Naive thymus-derived CD4-positive, alpha-beta T cell (primary cell): ENCODE measurements at regions not wholly inside any gene's neighbourhood (a gene's known extent, or its start where the extent isn't known, plus 50 kb on each side); places are given as distances from the start of the nearest gene placed in this dataset.

Experiments used
- ATAC-seq: fragments of 150-1000 bp; cut with Tn5 transposase; 2 replicates; pipeline ENCODE4 v1.10.0; 2021; ENCODE audit warnings: mild to moderate bottlenecking, moderate library complexity
- CTCF ChIA-PET: fragments of 350-600 bp; sonication (Branson Sonifier 250); formaldehyde crosslinking; loops from one replicate; lab custom pipeline; 2021; ENCODE audit warnings: antibody characterized with exemption; lab: Charles Lee
- POLR2A ChIA-PET: fragments of 350-600 bp; sonication (Branson Sonifier 250); formaldehyde crosslinking; loops from one replicate; lab custom pipeline; 2021; ENCODE audit warnings: antibody characterized with exemption, inconsistent platforms; lab: Charles Lee
- DNase-seq, 9 donors: peaks; one replicate each; pipeline versions ENCODE4 v3.0.0 to v3.0.0-alpha.2; 2020 to 2022; ENCODE audit warnings: mixed read lengths in 1 of 9
- H3K27ac ChIP-seq: one replicate; pipeline ENCODE4 v1.7.0; 2013; ENCODE audit warnings: mild to moderate bottlenecking, low read depth, low read length, moderate library complexity
- H3K27me3 ChIP-seq, 2 donors: one replicate each; pipeline ENCODE4 v1.7.0; 2013; ENCODE audit warnings: low read length in 2 of 2, mild to moderate bottlenecking in 2 of 2, moderate library complexity in 2 of 2; ENCODE audit not compliant: control insufficient read depth in 2 of 2, insufficient read depth in 2 of 2
- H3K36me3 ChIP-seq, 3 experiments: 1 replicate in 2 of 3; 2 replicates in 1 of 3; pipeline ENCODE4 v1.7.0; 2013; ENCODE audit warnings: low read length in 3 of 3, mild to moderate bottlenecking in 3 of 3, moderate library complexity in 1 of 3; ENCODE audit not compliant: insufficient read depth in 3 of 3, control insufficient read depth in 2 of 3
- H3K4me1 ChIP-seq, 2 donors: one replicate each; pipeline ENCODE4 v1.7.0; 2013; ENCODE audit warnings: low read length in 2 of 2, mild to moderate bottlenecking in 2 of 2, moderate library complexity in 1 of 2; ENCODE audit not compliant: control insufficient read depth in 2 of 2, insufficient read depth in 2 of 2
- H3K4me3 ChIP-seq: 2 replicates; pipeline ENCODE4 v1.7.0; 2013; ENCODE audit warnings: mild to moderate bottlenecking, low read length
- H3K9me3 ChIP-seq, 3 experiments: 1 replicate in 2 of 3; 2 replicates in 1 of 3; pipeline ENCODE4 v1.7.0; 2013; ENCODE audit warnings: low read length in 3 of 3; ENCODE audit not compliant: control insufficient read depth in 2 of 3
- H3K27ac Mint-ChIP-seq, 9 donors: one replicate each; pipeline ENCODE4 v1.8.0; 2020 to 2022; ENCODE audit warnings: mixed read lengths in 9 of 9, mild to moderate bottlenecking in 8 of 9, moderate library complexity in 5 of 9, inconsistent platforms in 2 of 9
- H3K27me3 Mint-ChIP-seq, 5 donors: one replicate each; pipeline ENCODE4 v1.8.0; 2021 to 2022; ENCODE audit warnings: mixed read lengths in 5 of 5, mild to moderate bottlenecking in 1 of 5
- H3K36me3 Mint-ChIP-seq, 5 donors: one replicate each; pipeline ENCODE4 v1.8.0; 2020 to 2022; ENCODE audit warnings: mixed read lengths in 5 of 5, mild to moderate bottlenecking in 3 of 5, inconsistent platforms in 1 of 5
- H3K4me1 Mint-ChIP-seq, 7 donors: one replicate each; pipeline ENCODE4 v1.8.0; 2020 to 2022; ENCODE audit warnings: mixed read lengths in 7 of 7, mild to moderate bottlenecking in 3 of 7, inconsistent platforms in 1 of 7
- H3K4me3 Mint-ChIP-seq, 10 donors: one replicate each; pipeline ENCODE4 v1.8.0; 2020 to 2022; ENCODE audit warnings: mild to moderate bottlenecking in 10 of 10, mixed read lengths in 10 of 10, moderate library complexity in 6 of 10, inconsistent platforms in 2 of 10
- H3K9me3 Mint-ChIP-seq, 11 donors: one replicate each; pipeline ENCODE4 v1.8.0; 2020 to 2022; ENCODE audit warnings: mixed read lengths in 11 of 11, mild to moderate bottlenecking in 4 of 11, inconsistent platforms in 1 of 11, moderate library complexity in 1 of 11
- intact Hi-C, 2 donors: fragments of 100-400 bp; cut with micrococcal nuclease; formaldehyde crosslinking; loops; one replicate each; pipeline ENCODE4 v1.15.1; 2023

GRCh38 chr4:111398906-111399330 lies 746.3 kb upstream of the FAM241A start:
- POLR2A ChIA-PET: no interaction called here
- Histone ChIP-seq H3K36me3 (no peaks in the 10 kb centered on the region), H3K4me1 (no peaks in the 10 kb centered on the region), H3K9me3 (peaks cover 0 to 4% (median 0%) of the 10 kb centered on the region in 3 experiments), H3K4me3 (no peak overlapping the region), H3K27ac (no peak overlapping the region), H3K27me3 (no peaks in the 10 kb centered on the region)
- Mint-ChIP-seq H3K4me1 (no peaks in the 10 kb centered on the region), H3K27ac (no peak overlapping the region), H3K27me3 (no peaks in the 10 kb centered on the region), H3K4me3 (no peak overlapping the region), H3K36me3 (no peaks in the 10 kb centered on the region), H3K9me3 (peaks cover 0 to 12% (median 3%) of the 10 kb centered on the region in 11 donors)
- DNase-seq (no peak), ATAC-seq (no peak)
- CTCF ChIA-PET: no interaction called here
- intact Hi-C loops: no loop called here

- H3K36me3 ChIP-seq: no peaks in the 10 kb centered on the region
- POLR2A ChIA-PET: no interaction called here
- H3K4me1 ChIP-seq: no peaks in the 10 kb centered on the region
- Mint-ChIP-seq H3K4me3 (no peak overlapping the region), H3K36me3 (no peaks in the 10 kb centered on the region), H3K4me1 (no peaks in the 10 kb centered on the region), H3K9me3 (peaks cover 0 to 12% (median 2%) of the 10 kb centered on the region in 11 donors), H3K27me3 (no peaks in the 10 kb centered on the region), H3K27ac (no peak overlapping the region)
- H3K27ac ChIP-seq: no peak overlapping the region
- CTCF ChIA-PET: no interaction called here
- no peak overlapping the region for H3K4me3 ChIP-seq
- H3K27me3 ChIP-seq: no peaks in the 10 kb centered on the region
- H3K9me3 ChIP-seq: peaks cover 0 to 4% (median 0%) of the 10 kb centered on the region in 3 experiments
- intact Hi-C loops: no loop called here
- ATAC-seq (no peak), DNase-seq (no peak)
Measured at GRCh38 chr4:111399623-111400022, 745.6 kb upstream of the FAM241A start.

GRCh38 chr4:111400741-111401140 lies 744.5 kb upstream of the FAM241A start:
- no peaks in the 10 kb centered on the region for H3K4me1 ChIP-seq
- H3K27me3 ChIP-seq: no peaks in the 10 kb centered on the region
- no peak overlapping the region for H3K4me3 ChIP-seq
- intact Hi-C loops: no loop called here
- no peak overlapping the region for H3K27ac Mint-ChIP-seq
- ChIA-PET POLR2A (no interaction called here), CTCF (interaction anchor here (0.6 kb wide), 1 partner anchor 15 kb away, joined by 3 read pairs; no protein-coding TSS in a partner anchor)
- no peak for ATAC-seq
- peaks cover 0 to 12% (median 2%) of the 10 kb centered on the region in 11 donors for H3K9me3 Mint-ChIP-seq
- no peaks in the 10 kb centered on the region for H3K36me3 ChIP-seq
- no peaks in the 10 kb centered on the region for H3K4me1 Mint-ChIP-seq
- no peak for DNase-seq
- peaks cover 0 to 4% (median 0%) of the 10 kb centered on the region in 3 experiments for H3K9me3 ChIP-seq
- H3K27me3 Mint-ChIP-seq: no peaks in the 10 kb centered on the region
- no peak overlapping the region for H3K27ac ChIP-seq
- H3K36me3 Mint-ChIP-seq: no peaks in the 10 kb centered on the region
- no peak overlapping the region for H3K4me3 Mint-ChIP-seq

- peaks cover 0 to 12% (median 2%) of the 10 kb centered on the region in 11 donors for H3K9me3 Mint-ChIP-seq
- no peaks in the 10 kb centered on the region for H3K27me3 Mint-ChIP-seq
- no peaks in the 10 kb centered on the region for H3K36me3 Mint-ChIP-seq
- H3K4me3 ChIP-seq: no peak overlapping the region
- POLR2A ChIA-PET: no interaction called here
- H3K36me3 ChIP-seq: no peaks in the 10 kb centered on the region
- no peaks in the 10 kb centered on the region for H3K27me3 ChIP-seq
- H3K27ac ChIP-seq: no peak overlapping the region
- H3K27ac Mint-ChIP-seq: no peak overlapping the region
- no peaks in the 10 kb centered on the region for H3K4me1 Mint-ChIP-seq
- no peaks in the 10 kb centered on the region for H3K4me1 ChIP-seq
- intact Hi-C loops: no loop called here
- no peak overlapping the region for H3K4me3 Mint-ChIP-seq
- CTCF ChIA-PET: no interaction called here
- H3K9me3 ChIP-seq: no peaks in the 10 kb centered on the region
- ATAC-seq (no peak), DNase-seq (no peak)
Measured at GRCh38 chr4:111404673-111405072, 740.6 kb upstream of the FAM241A start.

GRCh38 chr4:111405989-111406388 lies 739.3 kb upstream of the FAM241A start:
- no peak for DNase-seq
- Mint-ChIP-seq H3K27me3 (no peaks in the 10 kb centered on the region), H3K9me3 (peaks cover 0 to 18% (median 6%) of the 10 kb centered on the region in 11 donors), H3K4me1 (no peaks in the 10 kb centered on the region), H3K4me3 (no peak overlapping the region), H3K36me3 (no peaks in the 10 kb centered on the region), H3K27ac (no peak overlapping the region)
- H3K4me3 ChIP-seq: no peak overlapping the region
- H3K4me1 ChIP-seq: no peaks in the 10 kb centered on the region
- H3K36me3 ChIP-seq: no peaks in the 10 kb centered on the region
- ChIA-PET CTCF (interaction anchor here (0.7 kb wide), 1 partner anchor 79 kb away, joined by 4 read pairs; no protein-coding TSS in a partner anchor), POLR2A (no interaction called here)
- no peak for ATAC-seq
- H3K27me3 ChIP-seq: no peaks in the 10 kb centered on the region
- H3K9me3 ChIP-seq: no peaks in the 10 kb centered on the region
- intact Hi-C loops: no loop called here
- no peak overlapping the region for H3K27ac ChIP-seq

- POLR2A ChIA-PET: no interaction called here
- Mint-ChIP-seq H3K27me3 (no peaks in the 10 kb centered on the region), H3K9me3 (peaks cover 0 to 30% (median 6%) of the 10 kb centered on the region in 11 donors), H3K36me3 (no peaks in the 10 kb centered on the region), H3K27ac (no peak overlapping the region), H3K4me3 (no peak overlapping the region), H3K4me1 (no peaks in the 10 kb centered on the region)
- intact Hi-C loops: no loop called here
- H3K36me3 ChIP-seq: no peaks in the 10 kb centered on the region
- no peaks in the 10 kb centered on the region for H3K4me1 ChIP-seq
- H3K27me3 ChIP-seq: no peaks in the 10 kb centered on the region
- ATAC-seq (no peak), DNase-seq (no peak)
- no peak overlapping the region for H3K4me3 ChIP-seq
- H3K9me3 ChIP-seq: no peaks in the 10 kb centered on the region
- H3K27ac ChIP-seq: no peak overlapping the region
- CTCF ChIA-PET: no interaction called here
Measured at GRCh38 chr4:111410571-111410970, 734.7 kb upstream of the FAM241A start.

GRCh38 chr4:111417521-111417920 lies 727.7 kb upstream of the FAM241A start:
- no peaks in the 10 kb centered on the region for H3K4me1 Mint-ChIP-seq
- POLR2A ChIA-PET: interaction anchor here (0.7 kb wide), 1 partner anchor 8 kb away, joined by 3 read pairs; no protein-coding TSS in a partner anchor

More at GRCh38 chr4:111417521-111417920, 727.7 kb upstream of the FAM241A start:
- Mint-ChIP-seq H3K4me3 (no peak overlapping the region), H3K36me3 (no peaks in the 10 kb centered on the region), H3K27me3 (no peaks in the 10 kb centered on the region), H3K27ac (no peak overlapping the region), H3K9me3 (peaks cover 0 to 11% (median 0%) of the 10 kb centered on the region in 11 donors)
- CTCF ChIA-PET: no interaction called here
- Histone ChIP-seq H3K4me3 (no peak overlapping the region), H3K4me1 (no peaks in the 10 kb centered on the region), H3K27ac (no peak overlapping the region), H3K9me3 (no peaks in the 10 kb centered on the region), H3K36me3 (no peaks in the 10 kb centered on the region), H3K27me3 (no peaks in the 10 kb centered on the region)
- no peak for DNase-seq
- no peak for ATAC-seq
- intact Hi-C loops: no loop called here
